GM12873 (cell line): ENCODE measurements at regions not wholly inside any gene's neighbourhood (a gene's known extent, or its start where the extent isn't known, plus 50 kb on each side); places are given as distances from the start of the nearest gene placed in this dataset.

Source experiments
- TF ChIP-seq, protein P1 (sequence below): IDR thresholded peaks from 2 replicates; pipeline ENCODE4 v1.5.1; 2012; ENCODE audit warnings: low read depth, mild to moderate bottlenecking, moderate library complexity, low read length, control low read depth; ENCODE audit not compliant: insufficient read depth; ENCODE audit errors: missing control alignments

DNA sequence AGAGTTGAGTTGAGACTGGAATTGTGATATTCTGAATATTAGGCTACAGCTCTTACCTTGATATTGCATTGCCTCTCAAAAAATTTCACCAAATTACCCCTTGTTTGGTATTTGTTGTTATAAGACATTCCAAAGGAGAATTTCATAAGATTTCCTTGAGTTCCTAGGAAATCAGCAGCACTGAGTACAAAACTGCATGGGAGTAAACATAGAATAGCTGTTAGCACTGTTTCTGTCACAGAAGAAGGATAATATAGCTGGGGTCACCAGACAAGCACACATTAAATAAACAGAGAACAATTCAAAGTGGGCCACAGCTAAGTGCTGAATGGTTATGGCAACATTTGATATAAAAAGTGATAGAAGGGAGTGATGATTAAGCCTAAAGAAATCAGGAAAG lies 724.3 kb downstream of the PRELID2 start:
- TF ChIP-seq, protein P1, sequence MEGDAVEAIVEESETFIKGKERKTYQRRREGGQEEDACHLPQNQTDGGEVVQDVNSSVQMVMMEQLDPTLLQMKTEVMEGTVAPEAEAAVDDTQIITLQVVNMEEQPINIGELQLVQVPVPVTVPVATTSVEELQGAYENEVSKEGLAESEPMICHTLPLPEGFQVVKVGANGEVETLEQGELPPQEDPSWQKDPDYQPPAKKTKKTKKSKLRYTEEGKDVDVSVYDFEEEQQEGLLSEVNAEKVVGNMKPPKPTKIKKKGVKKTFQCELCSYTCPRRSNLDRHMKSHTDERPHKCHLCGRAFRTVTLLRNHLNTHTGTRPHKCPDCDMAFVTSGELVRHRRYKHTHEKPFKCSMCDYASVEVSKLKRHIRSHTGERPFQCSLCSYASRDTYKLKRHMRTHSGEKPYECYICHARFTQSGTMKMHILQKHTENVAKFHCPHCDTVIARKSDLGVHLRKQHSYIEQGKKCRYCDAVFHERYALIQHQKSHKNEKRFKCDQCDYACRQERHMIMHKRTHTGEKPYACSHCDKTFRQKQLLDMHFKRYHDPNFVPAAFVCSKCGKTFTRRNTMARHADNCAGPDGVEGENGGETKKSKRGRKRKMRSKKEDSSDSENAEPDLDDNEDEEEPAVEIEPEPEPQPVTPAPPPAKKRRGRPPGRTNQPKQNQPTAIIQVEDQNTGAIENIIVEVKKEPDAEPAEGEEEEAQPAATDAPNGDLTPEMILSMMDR: no peak

DNA sequence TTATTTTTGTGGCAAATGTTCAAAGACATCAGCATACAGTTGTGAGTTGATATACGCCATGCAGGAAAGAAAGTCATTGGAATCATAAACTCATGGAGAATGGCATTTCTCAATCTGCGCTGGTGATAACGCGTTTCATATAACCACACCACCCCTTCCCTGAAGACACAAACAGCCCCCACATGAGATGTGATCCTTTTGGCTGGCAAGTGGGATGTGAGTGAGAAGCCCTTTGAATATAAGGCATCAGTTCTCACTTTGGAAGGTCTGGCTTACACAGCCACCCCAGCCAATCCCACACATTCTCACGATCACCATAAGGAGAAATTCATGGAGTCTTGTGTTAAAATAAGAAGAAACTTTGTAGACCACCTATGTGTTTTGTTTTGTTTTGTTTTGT lies 725.0 kb downstream of the PRELID2 start:
- TF ChIP-seq, protein P1: no peak

DNA sequence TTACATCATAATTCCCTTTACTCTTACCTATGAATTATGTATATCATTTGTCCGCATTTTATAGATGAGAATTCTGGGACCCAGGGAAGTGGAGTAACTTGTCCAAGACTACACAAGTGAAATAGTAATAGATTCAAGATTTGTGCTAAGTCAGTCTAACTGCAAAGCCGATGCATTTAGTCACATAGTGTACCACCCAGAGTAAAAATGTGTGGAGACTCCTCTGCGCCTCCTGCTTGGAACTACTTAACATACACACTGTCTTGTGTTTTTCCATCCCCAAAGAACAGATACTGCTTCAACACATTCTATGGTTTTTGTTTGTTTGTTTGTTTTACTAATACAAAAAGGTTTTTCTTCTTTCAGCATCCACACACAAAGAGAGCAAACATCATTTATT lies 729.8 kb downstream of the PRELID2 start:
- TF ChIP-seq, protein P1: no peak

DNA sequence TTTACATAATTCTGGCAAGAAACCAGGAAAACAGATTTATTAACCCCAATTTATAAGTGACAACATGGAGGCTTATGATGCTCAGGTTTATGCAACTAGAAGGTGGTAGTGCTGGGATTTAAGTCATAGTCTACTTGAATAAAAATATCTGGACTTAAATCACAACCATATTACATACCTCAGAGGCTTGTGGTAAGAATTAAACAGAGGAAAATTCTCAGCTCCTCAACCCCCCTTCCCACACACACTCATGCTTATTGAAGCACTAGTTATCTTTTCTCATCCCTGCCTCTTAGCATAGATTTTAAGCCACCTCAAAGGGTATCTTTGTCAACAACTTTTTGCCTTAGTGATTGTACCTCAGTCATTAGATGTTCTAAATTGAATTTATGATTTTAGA lies 731.0 kb downstream of the PRELID2 start:
- TF ChIP-seq, protein P1: no peak

DNA sequence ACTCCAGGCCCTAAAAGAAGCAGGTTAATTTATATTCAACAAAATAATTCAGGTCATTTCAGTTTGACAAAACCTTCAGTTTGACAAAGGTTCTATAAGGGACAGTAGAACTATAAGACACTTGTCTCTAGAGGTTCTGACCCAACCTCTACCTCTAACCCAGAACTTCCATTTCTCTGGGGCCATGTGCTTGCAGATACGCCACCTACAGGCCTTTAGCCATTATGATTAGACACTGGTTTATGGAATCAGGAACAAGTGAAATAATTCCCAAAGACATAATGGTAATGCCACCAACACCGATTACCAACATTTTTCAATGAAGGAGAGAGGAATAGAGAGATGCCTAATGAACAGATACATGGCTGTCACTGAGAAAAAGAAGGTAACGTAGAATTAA lies 733.9 kb downstream of the PRELID2 start:
- TF ChIP-seq, protein P1: peak; percentile 56

DNA sequence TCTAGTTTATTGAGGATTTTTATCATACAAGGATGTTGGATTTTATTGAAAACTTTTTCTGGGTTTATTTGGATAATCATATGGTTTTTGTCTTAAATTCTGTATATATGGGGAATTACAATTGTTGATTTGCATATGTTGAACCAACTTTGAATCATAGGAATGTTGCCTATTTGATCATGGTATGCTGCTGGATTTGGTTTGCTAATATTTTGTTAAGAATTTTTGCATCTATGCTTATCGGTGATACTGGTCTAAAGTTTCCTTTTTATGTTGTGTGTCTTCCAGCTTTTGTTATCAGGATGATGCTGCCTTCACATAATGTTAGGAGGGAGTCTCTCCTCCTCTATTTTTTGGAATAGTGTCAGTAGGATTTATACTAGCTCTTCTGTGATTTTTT lies 745.0 kb downstream of the PRELID2 start:
- TF ChIP-seq, protein P1: no peak

DNA sequence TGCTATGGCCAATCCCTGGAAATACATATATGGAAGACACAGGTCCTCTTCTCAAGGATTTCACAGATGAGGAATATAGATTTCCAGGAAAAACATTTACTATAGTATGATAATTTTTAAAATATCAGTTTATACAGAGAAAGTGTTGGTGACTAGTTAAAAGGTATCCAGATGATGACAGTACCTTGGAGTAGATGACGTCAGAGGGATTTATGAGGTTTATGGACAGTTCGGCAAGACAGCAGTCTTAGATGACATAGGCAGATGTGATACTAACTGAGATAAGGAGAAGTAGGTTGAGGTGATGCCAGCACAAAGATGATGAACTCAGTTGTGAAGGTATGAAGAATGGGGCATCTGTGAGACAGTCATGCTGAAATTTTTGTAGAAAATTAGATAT lies 750.3 kb downstream of the PRELID2 start:
- TF ChIP-seq, protein P1: no peak
